Neural cell (in vitro differentiated cells): ENCODE measurements at regions not wholly inside any gene's neighbourhood (a gene's known extent, or its start where the extent isn't known, plus 50 kb on each side); places are given as distances from the start of the nearest gene placed in this dataset.

Source experiments
- H2AFZ ChIP-seq: fragments of 200-600, 300-800 bp; sonication (generic), shearing (Covaris generic); 2 replicates; pipeline ENCODE4 v1.6.0; 2014; ENCODE audit warnings: low read depth, mild to moderate bottlenecking, antibody characterized with exemption, low read length, moderate library complexity
- H3F3A ChIP-seq: fragments of 200-600 bp; shearing (Covaris generic); 2 replicates; pipeline ENCODE4 v1.6.1; 2016; ENCODE audit warnings: mild to moderate bottlenecking, moderate library complexity, mixed read lengths, antibody characterized with exemption, low read length; ENCODE audit not compliant: insufficient read depth, poor library complexity, severe bottlenecking
- H3K27ac ChIP-seq: fragments of 200-600, 300-800 bp; sonication (generic), shearing (Covaris generic); 2 replicates; pipeline ENCODE4 v1.5.1; 2014; ENCODE audit warnings: mild to moderate bottlenecking, low read length, moderate library complexity
- H3K27me3 ChIP-seq: fragments of 300-800, 200-600 bp; sonication (generic), shearing (Covaris generic); 2 replicates; pipeline ENCODE4 v1.6.0; 2014; ENCODE audit warnings: mild to moderate bottlenecking, low read depth, low read length, moderate library complexity; ENCODE audit not compliant: insufficient read depth
- H3K36me3 ChIP-seq: fragments of 300-800, 200-600 bp; sonication (generic), shearing (Covaris generic); 2 replicates; pipeline ENCODE4 v1.5.1; 2014; ENCODE audit warnings: mild to moderate bottlenecking, antibody characterized with exemption, low read length, moderate library complexity; ENCODE audit not compliant: insufficient read depth
- H3K4me2 ChIP-seq: fragments of 300-800, 200-600 bp; sonication (generic), shearing (Covaris generic); 2 replicates; pipeline ENCODE4 v1.6.0; 2014; ENCODE audit warnings: mild to moderate bottlenecking, low read length
- H3K4me3 ChIP-seq: fragments of 300-800, 200-600 bp; sonication (generic), shearing (Covaris generic); 2 replicates; pipeline ENCODE4 v1.5.1; 2014; ENCODE audit warnings: mild to moderate bottlenecking, low read length, moderate library complexity
- H3K79me2 ChIP-seq: fragments of 200-600 bp; shearing (Covaris generic); replicated peaks from 2 replicates; pipeline ENCODE4 v1.6.0; 2014; ENCODE audit warnings: mild to moderate bottlenecking, low read length, moderate library complexity; ENCODE audit not compliant: insufficient read depth
- H3K9ac ChIP-seq: fragments of 300-800, 200-600 bp; sonication (generic), shearing (Covaris generic); 2 replicates; pipeline ENCODE4 v1.6.1; 2016; ENCODE audit warnings: mild to moderate bottlenecking, low read length, mixed read lengths
- H3K9me2 ChIP-seq: fragments of 200-600 bp; shearing (Covaris generic); 2 replicates; pipeline ENCODE4 v1.6.1; 2016; ENCODE audit warnings: mild to moderate bottlenecking, low read length, mixed read lengths; ENCODE audit not compliant: insufficient read depth
- H3K9me3 ChIP-seq: fragments of 200-600, 300-800 bp; sonication (generic), shearing (Covaris generic); 2 replicates; pipeline ENCODE4 v1.6.1; 2016; ENCODE audit warnings: mild to moderate bottlenecking, mixed run types, low read length, moderate library complexity, mixed read lengths
- H4K20me1 ChIP-seq: fragments of 200-600 bp; shearing (Covaris generic); 2 replicates; pipeline ENCODE4 v1.6.1; 2016; ENCODE audit warnings: mild to moderate bottlenecking, mixed run types; ENCODE audit not compliant: insufficient read depth
- CTCF ChIP-seq: fragments of 450-650 bp; IDR thresholded peaks from 2 replicates; pipeline ENCODE4 v1.5.1; 2014; ENCODE audit warnings: antibody characterized with exemption, mild to moderate bottlenecking, moderate library complexity; ENCODE audit not compliant: poor library complexity, severe bottlenecking
- EP300 ChIP-seq: fragments of 450-650 bp; conservative IDR thresholded peaks from 2 replicates; pipeline ENCODE4 v1.6.1; 2014; ENCODE audit warnings: antibody characterized with exemption, mild to moderate bottlenecking, moderate library complexity; ENCODE audit not compliant: poor library complexity, severe bottlenecking
- EZH2 ChIP-seq: fragments of 200-600, 300-800 bp; shearing (Covaris generic), sonication (generic); IDR thresholded peaks from 2 replicates; pipeline ENCODE4 v1.6.1; 2014; ENCODE audit warnings: antibody characterized with exemption, low read length, borderline replicate concordance, mild to moderate bottlenecking; ENCODE audit not compliant: insufficient read depth, poor library complexity, severe bottlenecking
- MXI1 ChIP-seq: fragments of 450-650 bp; conservative IDR thresholded peaks from 2 replicates; pipeline ENCODE4 v1.6.1; 2014; ENCODE audit warnings: antibody characterized with exemption, mild to moderate bottlenecking; ENCODE audit not compliant: poor library complexity, severe bottlenecking
- POLR2AphosphoS5 ChIP-seq: IDR thresholded peaks from 2 replicates; pipeline ENCODE4 v1.6.1; 2012
- RAD21 ChIP-seq: fragments of 450-650 bp; conservative IDR thresholded peaks from 2 replicates; pipeline ENCODE4 v1.6.1; 2014; ENCODE audit warnings: antibody characterized with exemption, mild to moderate bottlenecking, moderate library complexity
- REST ChIP-seq: IDR thresholded peaks from 2 replicates; pipeline ENCODE4 v1.6.1; 2012; ENCODE audit warnings: borderline replicate concordance
- SMC3 ChIP-seq: fragments of 450-650 bp; conservative IDR thresholded peaks from 2 replicates; pipeline ENCODE4 v1.6.1; 2014; ENCODE audit warnings: antibody characterized with exemption, mild to moderate bottlenecking, moderate library complexity; ENCODE audit not compliant: poor library complexity
- TAF1 ChIP-seq: IDR thresholded peaks from 2 replicates; pipeline ENCODE4 v1.6.1; 2012; ENCODE audit warnings: low read depth

- Histone ChIP-seq H3K4me3 (no peak overlapping the region), H3K27ac (no peak overlapping the region), H4K20me1 (no peaks in the 10 kb centered on the region), H2AFZ (no peak overlapping the region), H3K27me3 (peaks cover 14% of the 10 kb centered on the region), H3F3A (no peaks in the 10 kb centered on the region), H3K9ac (no peak overlapping the region), H3K4me2 (no peak overlapping the region), H3K36me3 (no peaks in the 10 kb centered on the region), H3K9me3 (no peaks in the 10 kb centered on the region), H3K79me2 (no peaks in the 10 kb centered on the region), H3K9me2 (no peaks in the 10 kb centered on the region)
- TF ChIP-seq RAD21 (no peak), TAF1 (no peak), EZH2 (no peak), REST (no peak), CTCF (no peak), SMC3 (no peak), MXI1 (no peak), POLR2AphosphoS5 (no peak), EP300 (no peak)
These were observed 60.1 kb upstream of the FHIP2A start for GRCh38 chr10:114761205-114762193.

- no peak overlapping the region for H2AFZ ChIP-seq
These were observed 58.8 kb upstream of the FHIP2A start for GRCh38 chr10:114762811-114763210.

More at GRCh38 chr10:114762811-114763210, 58.8 kb upstream of the FHIP2A start:
- Histone ChIP-seq H3K4me2 (no peak overlapping the region), H3K27ac (no peak overlapping the region), H3K27me3 (peaks cover 27% of the 10 kb centered on the region), H3K36me3 (no peaks in the 10 kb centered on the region), H3K9me3 (no peaks in the 10 kb centered on the region), H3K9ac (no peak overlapping the region), H3K4me3 (no peak overlapping the region), H4K20me1 (no peaks in the 10 kb centered on the region), H3K9me2 (no peaks in the 10 kb centered on the region), H3K79me2 (no peaks in the 10 kb centered on the region), H3F3A (no peaks in the 10 kb centered on the region)
- no peak for TF ChIP-seq CTCF
- no peak for TF ChIP-seq RAD21
- TF ChIP-seq TAF1: no peak
- TF ChIP-seq REST: no peak
- TF ChIP-seq EZH2: no peak
- TF ChIP-seq MXI1: no peak
- no peak for TF ChIP-seq SMC3
- no peak for TF ChIP-seq POLR2AphosphoS5
- no peak for TF ChIP-seq EP300
